ENCODE measurements at regions not wholly inside any gene's neighbourhood (a gene's known extent, or its start where the extent isn't known, plus 50 kb on each side); places are given as distances from the start of the nearest gene placed in this dataset.

DNA sequence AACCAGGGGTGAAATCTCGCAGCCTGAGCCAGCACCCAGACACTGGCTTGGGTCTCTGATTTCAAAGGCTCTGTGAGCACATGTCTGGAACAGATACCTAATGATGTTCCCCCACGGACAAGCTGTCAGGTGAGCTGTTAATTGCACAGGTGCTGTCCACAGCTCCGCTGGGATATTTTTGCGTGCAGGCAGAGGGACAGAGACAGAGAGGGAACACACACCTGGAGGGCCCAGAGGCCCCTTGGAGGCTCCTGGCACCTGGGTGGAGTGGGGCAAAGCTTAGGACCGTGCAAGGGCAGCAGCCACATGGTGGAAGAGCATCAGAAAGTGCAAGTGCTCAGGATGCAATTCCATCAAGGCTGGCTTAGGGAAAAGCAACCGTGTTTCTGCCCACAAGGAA, 57.3 kb downstream of the ARL6IP4 start:
- TF ChIP-seq, protein P1, sequence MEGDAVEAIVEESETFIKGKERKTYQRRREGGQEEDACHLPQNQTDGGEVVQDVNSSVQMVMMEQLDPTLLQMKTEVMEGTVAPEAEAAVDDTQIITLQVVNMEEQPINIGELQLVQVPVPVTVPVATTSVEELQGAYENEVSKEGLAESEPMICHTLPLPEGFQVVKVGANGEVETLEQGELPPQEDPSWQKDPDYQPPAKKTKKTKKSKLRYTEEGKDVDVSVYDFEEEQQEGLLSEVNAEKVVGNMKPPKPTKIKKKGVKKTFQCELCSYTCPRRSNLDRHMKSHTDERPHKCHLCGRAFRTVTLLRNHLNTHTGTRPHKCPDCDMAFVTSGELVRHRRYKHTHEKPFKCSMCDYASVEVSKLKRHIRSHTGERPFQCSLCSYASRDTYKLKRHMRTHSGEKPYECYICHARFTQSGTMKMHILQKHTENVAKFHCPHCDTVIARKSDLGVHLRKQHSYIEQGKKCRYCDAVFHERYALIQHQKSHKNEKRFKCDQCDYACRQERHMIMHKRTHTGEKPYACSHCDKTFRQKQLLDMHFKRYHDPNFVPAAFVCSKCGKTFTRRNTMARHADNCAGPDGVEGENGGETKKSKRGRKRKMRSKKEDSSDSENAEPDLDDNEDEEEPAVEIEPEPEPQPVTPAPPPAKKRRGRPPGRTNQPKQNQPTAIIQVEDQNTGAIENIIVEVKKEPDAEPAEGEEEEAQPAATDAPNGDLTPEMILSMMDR (conservative IDR thresholded peaks at IDR 0.05), result no peak
- TF ChIP-seq EZH2 (IDR thresholded peaks at IDR 0.05; ENCODE audit: low read depth), result no peak
